Body of pancreas (tissue), 4 donors: ENCODE measurements at regions not wholly inside any gene's neighbourhood (a gene's known extent, or its start where the extent isn't known, plus 50 kb on each side); places are given as distances from the start of the nearest gene placed in this dataset.

Source experiments
- ATAC-seq: fragments of 150-250 bp; one replicate; pipeline ENCODE4 v1.9.1; 2016
- DNase-seq, 4 donors: peaks; one replicate each; pipeline ENCODE4 v3.0.0-alpha.2; 2019
- H3K27ac ChIP-seq, 4 donors: fragments of 200-600 bp; sonication (generic); 1 replicate in 3 of 4; 2 replicates in 1 of 4; pipeline versions ENCODE4 v1.5.1 to v1.6.1; 2016 to 2019; ENCODE audit warnings: mild to moderate bottlenecking in 1 of 4, mixed read lengths in 1 of 4, moderate library complexity in 1 of 4
- H3K27me3 ChIP-seq, 2 donors: fragments of 200-600 bp; sonication (generic); one replicate each; pipeline ENCODE4 v1.6.0; 2016; ENCODE audit warnings: mild to moderate bottlenecking in 1 of 2
- H3K36me3 ChIP-seq, 2 donors: fragments of 200-600 bp; sonication (generic); replicated peaks in 1 of 2; 2 replicates each; pipeline ENCODE4 v1.5.1; 2016; ENCODE audit warnings: low read depth in 2 of 2; ENCODE audit not compliant: insufficient read depth in 1 of 2
- H3K4me1 ChIP-seq: fragments of 200-600 bp; sonication (generic); one replicate; pipeline ENCODE4 v1.6.0; 2016
- H3K4me3 ChIP-seq, 2 donors: fragments of 200-600 bp; sonication (generic); 1 replicate in 1 of 2; 2 replicates in 1 of 2; pipeline ENCODE4 v1.5.1; 2016 to 2019
- H3K9me3 ChIP-seq, 3 donors: fragments of 200-600 bp; sonication (generic); 1 replicate in 2 of 3; 2 replicates in 1 of 3; pipeline ENCODE4 v1.5.1; 2016
- POLR2A ChIP-seq, 3 donors: fragments of 450-650 bp; IDR thresholded peaks; one replicate each; pipeline ENCODE4 v1.6.1; 2016; ENCODE audit warnings: antibody characterized with exemption in 3 of 3, mild to moderate bottlenecking in 2 of 3
- WGBS, 2 donors: methylation state at CpG; one replicate each; pipeline ENCODE4 v1.1.5; 2017; 5-methylcytosine and 5-hydroxymethylcytosine counted together
- intact Hi-C: fragments of 100-400 bp; cut with DNase I; formaldehyde crosslinking; loops from one replicate; pipeline ENCODE4 v1.15.1; 2023
- TF ChIP-seq, protein P1 (sequence below), 7 experiments: fragments of 450-650 bp in 4 of 7; fragments of 200-600 bp in 3 of 7; sonication (generic) in 3 of 7; IDR thresholded peaks; one replicate each; pipeline ENCODE4 v1.5.1; 2016 to 2019; ENCODE audit warnings: antibody characterized with exemption in 7 of 7

DNA sequence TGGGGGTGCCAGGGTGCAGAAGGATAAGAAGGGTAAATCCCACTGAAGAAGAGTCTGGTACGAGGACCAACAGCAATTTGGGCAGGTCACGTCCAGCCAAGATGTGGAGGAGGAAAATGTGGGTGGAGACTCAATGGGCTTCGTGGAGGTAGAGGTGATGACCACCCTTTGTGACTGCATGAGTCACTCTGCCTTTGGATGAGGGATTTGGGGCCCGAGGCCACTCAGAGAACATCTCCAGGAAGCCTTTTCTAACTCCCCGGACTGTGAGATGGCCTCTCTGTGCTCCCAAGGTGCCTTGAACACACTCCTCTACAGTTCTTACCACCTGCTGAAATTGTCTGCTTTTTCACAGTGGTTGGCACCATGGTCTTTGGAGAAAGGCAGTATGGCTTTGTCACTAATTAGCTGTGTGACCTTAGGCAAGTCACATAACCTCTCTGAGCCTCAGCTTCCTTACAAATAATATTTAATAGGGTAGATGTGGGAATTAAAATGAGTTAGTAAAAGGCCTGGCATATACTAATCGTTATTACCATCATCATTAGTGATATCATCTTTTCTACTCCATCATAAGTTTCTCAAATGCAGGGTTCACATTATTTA, 67.0 kb upstream of the ARHGAP5 start:
- intact Hi-C loops, result no loop called here
- Histone ChIP-seq H3K36me3 (no peaks in the 10 kb centered on the region), H3K27me3 (no peaks in the 10 kb centered on the region), H3K4me1 (peaks cover 12% of the 10 kb centered on the region), H3K9me3 (no peaks in the 10 kb centered on the region), H3K27ac (no peak overlapping the region), H3K4me3 (no peak overlapping the region)
- DNase-seq (no peak), ATAC-seq (no peak)
- 61 to 68% methylated on average over 6 of the region's 6 CpGs for WGBS, 2 donors
- TF ChIP-seq POLR2A (IDR thresholded peaks at IDR 0.05), result no peak
- TF ChIP-seq, protein P1, sequence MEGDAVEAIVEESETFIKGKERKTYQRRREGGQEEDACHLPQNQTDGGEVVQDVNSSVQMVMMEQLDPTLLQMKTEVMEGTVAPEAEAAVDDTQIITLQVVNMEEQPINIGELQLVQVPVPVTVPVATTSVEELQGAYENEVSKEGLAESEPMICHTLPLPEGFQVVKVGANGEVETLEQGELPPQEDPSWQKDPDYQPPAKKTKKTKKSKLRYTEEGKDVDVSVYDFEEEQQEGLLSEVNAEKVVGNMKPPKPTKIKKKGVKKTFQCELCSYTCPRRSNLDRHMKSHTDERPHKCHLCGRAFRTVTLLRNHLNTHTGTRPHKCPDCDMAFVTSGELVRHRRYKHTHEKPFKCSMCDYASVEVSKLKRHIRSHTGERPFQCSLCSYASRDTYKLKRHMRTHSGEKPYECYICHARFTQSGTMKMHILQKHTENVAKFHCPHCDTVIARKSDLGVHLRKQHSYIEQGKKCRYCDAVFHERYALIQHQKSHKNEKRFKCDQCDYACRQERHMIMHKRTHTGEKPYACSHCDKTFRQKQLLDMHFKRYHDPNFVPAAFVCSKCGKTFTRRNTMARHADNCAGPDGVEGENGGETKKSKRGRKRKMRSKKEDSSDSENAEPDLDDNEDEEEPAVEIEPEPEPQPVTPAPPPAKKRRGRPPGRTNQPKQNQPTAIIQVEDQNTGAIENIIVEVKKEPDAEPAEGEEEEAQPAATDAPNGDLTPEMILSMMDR (IDR thresholded peaks at IDR 0.05), result no peak

DNA sequence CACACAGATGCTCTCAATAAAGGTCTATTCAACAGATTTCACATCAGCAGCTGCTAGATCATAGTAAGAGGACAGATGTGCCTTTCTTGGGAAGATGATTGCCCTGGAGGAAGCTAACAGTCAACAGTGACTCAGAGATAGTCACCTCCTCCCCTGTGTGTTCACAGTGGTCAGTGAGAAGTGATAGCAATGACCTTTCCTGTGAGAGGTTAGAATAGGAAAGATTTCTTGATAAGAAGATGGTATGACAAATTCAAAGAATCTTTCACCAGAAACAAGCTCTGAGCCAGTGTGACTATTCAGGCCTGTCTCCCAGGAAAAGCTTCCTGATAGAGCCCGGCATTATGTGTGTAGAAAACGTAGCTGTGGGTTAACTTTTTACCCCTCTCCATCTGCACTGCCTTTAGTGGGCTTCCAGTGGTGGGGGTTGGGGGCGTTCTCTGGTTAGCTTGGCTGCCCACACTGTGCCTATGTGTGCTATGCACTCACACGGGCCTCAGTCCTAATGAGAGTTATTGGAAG, 66.4 kb upstream of the ARHGAP5 start:
- H3K9me3 ChIP-seq, result no peaks in the 10 kb centered on the region
- H3K27me3 ChIP-seq, result no peaks in the 10 kb centered on the region
- no peaks in the 10 kb centered on the region for H3K36me3 ChIP-seq
- TF ChIP-seq POLR2A (IDR thresholded peaks at IDR 0.05), result no peak
- TF ChIP-seq, protein P1 (IDR thresholded peaks at IDR 0.05), result no peak
- DNase-seq (no peak), ATAC-seq (no peak)
- H3K27ac ChIP-seq, result no peak overlapping the region
- 68 to 69% methylated on average over 4 of the region's 4 CpGs for WGBS, 2 donors
- H3K4me3 ChIP-seq, result no peak overlapping the region
- H3K4me1 ChIP-seq, result peaks cover 12% of the 10 kb centered on the region
- intact Hi-C loops, result no loop called here

DNA sequence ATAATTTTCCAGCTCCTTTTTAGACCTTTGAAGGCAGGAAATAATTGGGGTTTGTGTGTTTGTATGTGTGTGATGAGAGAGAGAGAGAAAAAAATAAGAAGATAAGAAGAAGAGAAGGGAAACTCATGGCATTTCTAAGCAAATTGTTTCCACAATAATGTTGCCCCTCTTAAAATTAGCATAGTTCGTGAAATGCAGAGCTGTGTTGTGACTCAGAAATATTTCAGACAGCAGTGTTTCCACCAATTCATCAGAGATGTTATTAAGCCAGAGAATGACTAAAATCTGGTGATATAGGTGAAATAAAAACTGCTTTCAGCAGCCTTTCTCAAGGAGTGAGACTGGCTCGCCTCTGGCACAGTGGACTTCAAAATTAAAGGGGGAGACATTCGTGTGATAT, 65.9 kb upstream of the ARHGAP5 start:
- TF ChIP-seq, protein P1 (IDR thresholded peaks at IDR 0.05), result no peak
- TF ChIP-seq POLR2A (IDR thresholded peaks at IDR 0.05), result no peak
- H3K27me3 ChIP-seq, result no peaks in the 10 kb centered on the region
- H3K9me3 ChIP-seq, result no peaks in the 10 kb centered on the region
- H3K4me3 ChIP-seq, result no peak overlapping the region
- WGBS, 2 donors, result 64 to 68% methylated on average over 3 of the region's 3 CpGs
- peaks cover 9% of the 10 kb centered on the region for H3K4me1 ChIP-seq
- no peaks in the 10 kb centered on the region for H3K36me3 ChIP-seq
- H3K27ac ChIP-seq, result no peak overlapping the region
- intact Hi-C loops, result no loop called here
- DNase-seq, result no peak
- no peak for ATAC-seq

DNA sequence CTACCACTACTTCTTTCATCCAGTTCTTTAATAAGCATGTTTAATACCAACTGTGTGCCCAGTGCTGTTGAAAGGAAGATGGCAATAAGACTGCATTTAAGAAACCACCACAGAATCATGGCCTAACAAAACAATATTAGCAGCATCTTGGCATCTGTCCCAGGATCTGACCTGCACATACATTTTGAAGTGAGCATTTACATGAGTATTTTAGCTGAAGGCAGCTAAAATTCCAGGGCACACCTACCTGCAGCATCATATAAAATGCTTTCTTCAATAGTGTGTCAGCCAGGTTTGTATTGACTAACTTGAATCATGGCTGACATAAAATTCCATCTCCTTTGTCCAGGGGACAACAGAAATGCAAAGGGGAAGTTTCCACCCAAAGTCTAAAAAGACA, 65.0 kb upstream of the ARHGAP5 start:
- Histone ChIP-seq H3K27me3 (no peaks in the 10 kb centered on the region), H3K4me1 (peaks cover under 1% of the 10 kb centered on the region), H3K9me3 (no peaks in the 10 kb centered on the region), H3K27ac (no peak overlapping the region), H3K4me3 (no peak overlapping the region), H3K36me3 (no peaks in the 10 kb centered on the region)
- TF ChIP-seq, protein P1 (IDR thresholded peaks at IDR 0.05), result no peak
- no peak for TF ChIP-seq POLR2A (IDR thresholded peaks at IDR 0.05)
- no peak for DNase-seq
- no peak for ATAC-seq
- intact Hi-C loops, result no loop called here

DNA sequence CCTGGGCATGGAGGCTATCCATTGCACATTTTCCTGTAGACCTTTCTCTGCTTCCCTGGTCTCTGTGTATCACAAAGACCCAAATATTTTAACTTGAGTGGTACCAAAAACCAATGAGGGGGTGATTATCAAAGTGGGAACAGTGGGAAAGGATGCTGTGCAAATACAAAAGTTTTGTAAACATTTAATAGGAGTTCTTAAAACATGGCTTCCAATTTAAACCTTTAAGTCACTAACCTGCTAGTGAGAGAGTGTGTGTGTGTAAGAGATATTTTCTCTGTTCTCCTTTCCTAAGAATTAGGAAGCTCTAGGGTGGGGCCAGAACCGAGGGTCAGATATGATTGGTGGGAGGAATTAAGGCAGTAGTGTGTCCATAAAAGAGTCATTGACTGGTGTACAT, 64.5 kb upstream of the ARHGAP5 start:
- WGBS, 2 donors, result 48 to 64% methylated on average over 1 of the region's 1 CpG
- no peak for ATAC-seq
- intact Hi-C loops, result no loop called here
- no peak overlapping the region for H3K4me3 ChIP-seq
- H3K27me3 ChIP-seq, result no peaks in the 10 kb centered on the region
- H3K27ac ChIP-seq, result no peak overlapping the region
- no peaks in the 10 kb centered on the region for H3K9me3 ChIP-seq
- DNase-seq, result no peak
- no peaks in the 10 kb centered on the region for H3K4me1 ChIP-seq
- TF ChIP-seq, protein P1 (IDR thresholded peaks at IDR 0.05), result no peak
- TF ChIP-seq POLR2A (IDR thresholded peaks at IDR 0.05), result no peak
- no peaks in the 10 kb centered on the region for H3K36me3 ChIP-seq
